Left renal cortex interstitium (tissue), 4 donors: ENCODE measurements at regions not wholly inside any gene's neighbourhood (a gene's known extent, or its start where the extent isn't known, plus 50 kb on each side); places are given as distances from the start of the nearest gene placed in this dataset.

ENCODE experiments used
- DNase-seq, 4 donors: peaks; one replicate each; pipeline ENCODE4 v3.0.0-alpha.2; 2013; ENCODE audit warnings: low read depth in 4 of 4, low spot score in 2 of 4, missing footprints in 1 of 4

- no peak for DNase-seq
Observed at GRCh38 chr4:167469436-167469835, 235.1 kb upstream of the SPOCK3 start.

DNA sequence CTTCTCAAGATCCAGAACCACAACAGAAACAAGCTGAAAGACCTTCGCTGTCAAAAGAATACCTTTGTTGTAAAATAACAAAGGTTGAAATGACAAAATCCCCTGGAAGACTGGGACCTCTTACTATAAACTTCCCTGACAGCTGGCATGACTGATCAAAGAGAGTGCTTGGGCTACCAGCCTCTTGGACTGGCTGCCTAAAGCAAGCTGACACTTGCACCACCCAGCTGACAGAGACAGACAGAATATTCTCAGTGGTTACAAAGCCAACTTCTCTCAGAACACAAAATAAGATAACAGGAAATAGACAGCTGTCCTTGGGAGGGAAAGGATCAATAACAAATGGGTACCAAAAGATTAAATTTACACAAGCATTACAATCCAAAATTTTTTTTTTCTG, 241.7 kb upstream of the SPOCK3 start:
- no peak for DNase-seq

GRCh38 chr4:167492007-167492406, 257.7 kb upstream of the SPOCK3 start:
- no peak for DNase-seq

- DNase-seq = no peak
Observed at GRCh38 chr4:167509551-167509950, 275.3 kb upstream of the SPOCK3 start.

- no peak for DNase-seq
Observed at GRCh38 chr4:167524091-167524490, 289.8 kb upstream of the SPOCK3 start.

DNA sequence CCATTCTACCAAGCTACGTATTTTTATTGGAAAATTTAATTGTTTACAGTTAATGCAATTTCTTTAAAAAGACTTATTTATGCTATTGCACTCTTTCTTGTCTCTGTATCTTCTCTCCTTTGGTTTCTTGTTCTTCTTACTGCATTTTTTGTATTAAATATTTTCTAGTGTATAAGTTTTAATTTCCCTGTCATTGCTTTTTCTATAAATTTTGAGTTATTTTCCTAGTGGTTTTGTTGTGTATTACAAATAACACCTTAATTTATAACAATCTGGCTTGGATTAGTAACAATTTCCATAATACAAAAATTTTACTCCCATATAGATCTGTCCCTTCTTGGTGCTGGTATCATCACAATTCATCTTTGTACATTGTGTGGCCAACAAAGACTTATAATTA, 303.5 kb upstream of the SPOCK3 start:
- DNase-seq = no peak

DNA sequence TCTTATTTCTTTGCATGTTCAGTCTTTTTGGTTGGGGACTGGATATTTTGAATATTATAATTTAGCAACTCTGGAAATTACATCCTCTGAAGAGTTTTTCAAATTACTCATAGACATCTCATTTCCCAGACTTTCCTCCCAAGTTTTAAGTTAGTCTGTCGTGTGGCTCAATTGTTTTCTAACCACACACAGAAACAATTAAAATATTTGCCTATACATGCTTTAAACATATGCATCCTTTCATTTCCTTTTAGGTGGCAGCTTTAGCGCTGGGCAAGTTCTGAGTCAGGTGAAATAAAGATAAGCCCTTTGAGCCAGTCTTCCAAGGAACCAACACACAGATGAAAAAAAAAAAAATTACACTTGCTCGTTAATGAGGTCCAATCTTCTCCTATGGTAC, 307.0 kb upstream of the SPOCK3 start:
- DNase-seq = no peak

GRCh38 chr4:167544391-167544790, 310.1 kb upstream of the SPOCK3 start:
- DNase-seq = no peak

GRCh38 chr4:167550021-167550420, 315.7 kb upstream of the SPOCK3 start:
- no peak for DNase-seq

DNA sequence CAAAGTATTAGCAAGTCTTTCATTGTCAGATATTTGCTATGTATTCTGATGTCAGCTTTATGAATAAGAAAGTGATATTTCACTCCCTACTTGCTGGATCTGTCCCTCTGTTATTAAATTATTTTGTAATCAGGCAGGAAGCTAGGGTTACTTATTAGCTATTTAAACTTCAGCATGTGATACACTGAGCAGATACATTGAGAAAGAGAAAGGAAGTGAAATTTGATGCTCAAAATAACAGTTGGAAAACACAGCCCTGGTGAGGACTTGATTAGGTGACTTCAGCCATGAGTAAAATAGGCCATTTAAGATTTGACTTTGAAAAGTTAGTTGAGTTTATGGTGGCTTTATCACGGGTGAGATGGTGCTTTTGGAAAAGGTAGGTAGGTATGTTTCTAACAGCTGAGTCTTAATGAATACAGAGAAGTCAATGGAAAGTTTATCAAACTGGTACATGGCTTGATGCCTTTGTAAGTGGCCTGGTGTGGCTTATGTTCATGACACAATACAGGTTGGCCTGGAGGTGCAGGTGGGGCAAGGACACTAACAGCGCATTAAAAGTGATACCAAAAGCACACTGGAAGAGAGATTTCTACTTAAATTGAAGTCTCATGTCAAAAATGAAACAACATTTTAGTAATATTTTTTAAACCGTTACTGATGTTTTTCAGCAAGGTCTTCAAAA, 321.2 kb upstream of the SPOCK3 start:
- peak in 1 of 4 donors; percentile 6 for DNase-seq

DNA sequence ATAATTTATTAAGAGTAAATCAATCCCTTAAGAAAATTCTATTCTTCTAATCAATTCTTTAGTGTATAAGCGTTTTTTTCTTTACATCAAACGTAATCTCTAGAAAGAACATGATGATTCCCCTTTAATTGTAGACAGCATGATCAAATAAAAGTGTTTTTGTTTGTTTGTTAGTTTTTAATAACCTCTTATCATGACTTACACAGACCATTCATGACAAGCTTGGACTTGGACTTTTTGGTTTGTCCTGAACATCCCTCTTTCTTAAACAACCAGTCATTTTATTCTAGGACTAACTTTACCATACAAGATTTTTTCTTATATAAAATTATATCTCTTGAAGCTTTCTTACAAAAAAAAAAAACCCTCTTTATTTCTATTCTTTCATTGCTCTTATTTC, 344.6 kb upstream of the SPOCK3 start:
- DNase-seq = no peak

- no peak for DNase-seq
Observed at GRCh38 chr4:167581449-167581965, 347.2 kb upstream of the SPOCK3 start.

DNA sequence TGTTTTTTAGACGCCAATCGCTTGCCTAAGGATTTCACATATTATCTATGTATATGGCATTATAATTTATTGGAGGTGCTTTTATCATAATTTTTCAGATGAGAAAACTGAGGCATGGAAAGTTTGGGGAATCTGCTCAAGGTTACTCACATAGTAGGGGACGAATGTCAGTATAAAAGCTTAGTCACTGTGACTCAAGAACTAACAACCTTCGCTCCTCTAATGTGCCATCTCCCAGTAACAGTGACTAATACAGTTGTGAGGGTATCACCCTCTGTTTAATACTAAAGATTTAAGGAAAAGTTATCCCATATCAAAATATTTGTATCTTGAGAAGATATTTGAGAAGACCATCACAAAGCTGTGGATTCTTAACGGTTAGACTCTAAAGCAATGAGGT, 353.1 kb upstream of the SPOCK3 start:
- no peak for DNase-seq

DNA sequence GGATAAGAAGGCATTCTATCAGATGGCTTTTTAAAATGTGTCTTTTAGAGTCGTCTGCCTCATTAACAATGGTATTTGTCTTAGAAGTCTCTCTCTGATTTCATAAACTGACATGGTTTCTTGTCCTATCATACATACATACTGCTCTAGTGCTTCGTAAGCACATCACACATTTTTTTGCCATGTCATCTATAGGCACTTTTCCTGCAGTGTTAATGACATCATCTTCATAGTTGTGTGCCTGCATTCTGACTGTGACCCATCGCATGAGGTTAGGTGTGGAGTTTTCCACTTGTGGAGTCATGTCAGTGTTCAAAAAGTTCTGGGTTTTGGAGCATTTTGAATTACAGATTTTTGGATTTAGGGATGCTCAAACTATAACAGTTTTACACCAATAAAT, 361.6 kb upstream of the SPOCK3 start:
- no peak for DNase-seq

DNA sequence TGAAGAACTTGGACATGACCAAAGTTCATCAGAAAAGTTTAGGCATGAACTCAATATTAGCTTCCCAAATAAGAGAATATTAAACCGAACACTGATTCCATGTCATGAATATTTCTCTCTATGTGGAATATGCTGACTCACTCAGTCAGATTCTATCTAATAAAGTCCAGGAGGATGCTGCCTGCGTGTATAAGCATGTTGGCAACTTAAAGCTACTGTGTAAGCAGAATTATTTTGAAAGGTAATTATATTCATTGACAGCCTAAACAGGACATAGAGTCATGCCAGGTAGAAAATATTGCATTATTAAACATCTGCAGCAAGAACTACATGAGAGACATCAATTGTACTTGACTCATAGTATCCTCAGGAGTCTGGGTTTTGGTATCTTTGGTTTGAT, 367.9 kb upstream of the SPOCK3 start:
- DNase-seq = no peak

GRCh38 chr4:167606551-167606950, 372.3 kb upstream of the SPOCK3 start:
- no peak for DNase-seq

DNA sequence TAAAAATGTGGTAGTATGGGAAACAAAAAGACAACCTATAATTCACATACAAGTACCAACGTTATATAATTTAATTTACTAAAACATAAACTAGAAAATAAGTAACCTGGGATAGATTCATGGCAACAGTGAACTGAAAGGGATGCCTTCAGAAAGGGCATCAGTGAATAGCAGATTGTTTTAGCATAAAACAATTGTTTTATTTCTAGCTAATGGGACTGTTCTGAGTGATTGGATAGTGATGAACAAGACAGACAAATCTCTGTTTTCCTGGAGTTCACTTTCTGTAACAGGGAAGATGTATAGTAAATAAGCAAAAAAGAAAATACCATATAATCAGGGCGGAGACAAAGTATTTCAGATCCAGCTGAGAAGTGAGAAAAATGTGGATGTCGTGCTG, 379.1 kb upstream of the SPOCK3 start:
- no peak for DNase-seq

DNA sequence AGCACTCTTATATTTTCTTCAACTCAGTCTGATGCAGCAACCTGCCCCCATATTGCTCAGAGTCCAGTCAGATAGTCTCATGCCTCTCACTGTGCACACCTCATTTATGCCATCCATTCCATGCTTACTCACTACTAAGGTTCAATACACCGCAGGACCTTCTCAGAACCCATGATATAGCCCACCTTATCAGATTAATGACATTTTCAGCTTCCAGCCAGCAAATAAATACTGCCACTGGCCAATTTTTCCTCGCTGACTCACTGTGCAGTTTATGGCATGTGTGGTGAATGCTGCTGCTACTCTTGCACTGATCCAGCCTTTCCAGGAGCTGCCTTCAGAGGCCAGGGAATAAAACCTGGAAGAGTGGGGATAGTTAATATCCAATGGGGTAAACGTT, 380.6 kb upstream of the SPOCK3 start:
- DNase-seq = no peak

GRCh38 chr4:167616476-167616875, 382.2 kb upstream of the SPOCK3 start:
- no peak for DNase-seq

- DNase-seq = peak; percentile 7 to 44 (median 14)
Observed at GRCh38 chr4:167622481-167623240, 388.4 kb upstream of the SPOCK3 start.

GRCh38 chr4:167623241-167623572, 388.9 kb upstream of the SPOCK3 start:
- DNase-seq = no peak

- no peak for DNase-seq
Observed at GRCh38 chr4:167629272-167629671, 395.0 kb upstream of the SPOCK3 start.
